Upper lobe of left lung (tissue), 4 donors: ENCODE measurements at regions not wholly inside any gene's neighbourhood (a gene's known extent, or its start where the extent isn't known, plus 50 kb on each side); places are given as distances from the start of the nearest gene placed in this dataset.

Experiments used
- EP300 ChIP-seq, 4 donors: sonication (generic); formaldehyde crosslinking; IDR thresholded peaks; one replicate each; pipeline ENCODE4 v1.5.1; 2017; ENCODE audit warnings: antibody characterized with exemption in 4 of 4, control low read depth in 2 of 4
- POLR2A ChIP-seq, 4 donors: fragments of 450-650 bp; IDR thresholded peaks; one replicate each; pipeline ENCODE4 v1.5.1; 2016 to 2017; ENCODE audit warnings: antibody characterized with exemption in 4 of 4, mild to moderate bottlenecking in 2 of 4
- POLR2AphosphoS5 ChIP-seq, 2 donors: sonication (generic); formaldehyde crosslinking; IDR thresholded peaks; one replicate each; pipeline ENCODE4 v1.5.1; 2017; ENCODE audit warnings: antibody characterized with exemption in 2 of 2
- TF ChIP-seq, protein P1 (sequence below), 6 experiments: fragments of 450-650 bp in 4 of 6; fragments of 200-600 bp in 2 of 6; sonication (generic) in 2 of 6; IDR thresholded peaks; one replicate each; pipeline ENCODE4 v1.5.1; 2016 to 2019; ENCODE audit warnings: antibody characterized with exemption in 6 of 6

DNA sequence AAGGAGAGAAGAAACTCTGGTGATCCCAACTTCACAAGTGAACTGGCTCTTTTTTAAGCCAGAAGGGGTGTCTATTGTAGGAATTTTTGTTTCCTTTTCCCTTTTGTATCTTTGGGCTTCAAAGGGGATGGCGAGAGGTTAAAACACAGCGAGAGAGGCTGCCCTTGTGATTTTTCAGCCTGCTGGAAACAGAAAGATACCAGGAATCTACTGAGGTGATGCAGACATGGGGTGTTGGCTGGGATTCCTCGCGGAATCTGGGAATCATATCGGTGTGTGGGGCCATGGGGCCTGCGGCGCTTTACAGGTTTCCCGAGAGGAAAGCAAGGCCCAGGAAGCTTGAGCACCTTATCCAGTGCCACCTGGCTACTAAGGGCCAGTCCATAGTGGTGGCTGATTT is 99.4 kb upstream of the STX18 start:
- TF ChIP-seq, protein P1, sequence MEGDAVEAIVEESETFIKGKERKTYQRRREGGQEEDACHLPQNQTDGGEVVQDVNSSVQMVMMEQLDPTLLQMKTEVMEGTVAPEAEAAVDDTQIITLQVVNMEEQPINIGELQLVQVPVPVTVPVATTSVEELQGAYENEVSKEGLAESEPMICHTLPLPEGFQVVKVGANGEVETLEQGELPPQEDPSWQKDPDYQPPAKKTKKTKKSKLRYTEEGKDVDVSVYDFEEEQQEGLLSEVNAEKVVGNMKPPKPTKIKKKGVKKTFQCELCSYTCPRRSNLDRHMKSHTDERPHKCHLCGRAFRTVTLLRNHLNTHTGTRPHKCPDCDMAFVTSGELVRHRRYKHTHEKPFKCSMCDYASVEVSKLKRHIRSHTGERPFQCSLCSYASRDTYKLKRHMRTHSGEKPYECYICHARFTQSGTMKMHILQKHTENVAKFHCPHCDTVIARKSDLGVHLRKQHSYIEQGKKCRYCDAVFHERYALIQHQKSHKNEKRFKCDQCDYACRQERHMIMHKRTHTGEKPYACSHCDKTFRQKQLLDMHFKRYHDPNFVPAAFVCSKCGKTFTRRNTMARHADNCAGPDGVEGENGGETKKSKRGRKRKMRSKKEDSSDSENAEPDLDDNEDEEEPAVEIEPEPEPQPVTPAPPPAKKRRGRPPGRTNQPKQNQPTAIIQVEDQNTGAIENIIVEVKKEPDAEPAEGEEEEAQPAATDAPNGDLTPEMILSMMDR (IDR thresholded peaks at IDR 0.05): no peak
- TF ChIP-seq POLR2AphosphoS5 (IDR thresholded peaks at IDR 0.05): no peak
- TF ChIP-seq POLR2A (IDR thresholded peaks at IDR 0.05): no peak
- TF ChIP-seq EP300 (IDR thresholded peaks at IDR 0.05): no peak
